Inflammatory macrophage treated with lipopolysaccharide for 4 hours (primary cell): ENCODE measurements at regions not wholly inside any gene's neighbourhood (a gene's known extent, or its start where the extent isn't known, plus 50 kb on each side); places are given as distances from the start of the nearest gene placed in this dataset.
"Not testable (repeated sequence)": the region's sequence is repeated elsewhere in the genome, so short reads cannot be mapped to it uniquely, and the experiment has no call there.

ENCODE experiments used
- DNase-seq: peaks from one replicate; pipeline ENCODE4 v3.0.0-alpha.2; 2020

GRCh38 chrX:41009850-41010846 is 75.1 kb upstream of the USP9X start:
- DNase-seq = peak; percentile 82

DNA sequence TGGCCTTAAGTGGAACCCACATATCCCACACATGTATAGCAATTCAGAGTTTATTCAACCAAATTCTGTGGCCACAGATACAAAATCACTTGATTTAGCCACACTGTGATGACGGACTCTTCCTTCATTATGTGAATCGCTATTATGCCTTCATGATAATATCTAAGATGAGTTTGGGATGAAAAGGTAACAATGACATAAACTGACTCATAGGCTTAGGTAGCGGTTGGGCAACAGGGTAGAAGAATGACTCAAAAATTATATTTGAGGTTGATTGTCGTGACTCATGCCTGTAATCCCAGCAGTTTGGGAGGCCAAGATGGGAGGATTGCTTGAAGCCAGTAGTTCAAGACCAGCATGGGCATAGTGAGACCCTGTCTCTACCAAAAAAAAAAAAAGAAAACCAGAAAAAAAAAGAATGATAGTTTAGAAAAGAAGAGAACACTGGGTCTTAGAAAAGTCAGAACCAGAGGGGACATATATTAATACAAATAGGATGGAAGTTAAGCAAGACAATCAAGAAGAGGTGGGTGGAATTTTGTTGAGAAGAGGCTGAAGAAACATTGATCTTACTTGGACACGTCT is 70.4 kb upstream of the USP9X start:
- no peak for DNase-seq

DNA sequence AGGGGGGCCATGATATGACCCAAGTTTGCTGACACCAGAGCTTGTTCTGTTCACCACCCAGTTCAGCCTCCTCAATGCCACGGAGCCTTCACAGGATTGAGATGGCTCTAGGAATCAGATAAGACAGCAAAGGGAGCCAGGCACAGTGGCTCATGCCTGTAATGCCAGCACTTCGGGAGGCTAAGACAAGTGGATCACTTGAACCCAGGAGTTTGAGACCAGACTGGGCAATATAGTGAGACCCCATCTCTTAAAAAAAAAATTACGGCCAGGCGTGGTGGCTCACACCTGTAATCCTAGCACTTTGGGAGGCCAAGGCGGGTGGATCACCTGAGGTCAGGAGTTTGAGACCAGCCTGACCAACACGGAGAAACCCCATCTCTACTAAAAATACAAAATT is 67.5 kb upstream of the USP9X start:
- DNase-seq = not testable (repeated sequence)

DNA sequence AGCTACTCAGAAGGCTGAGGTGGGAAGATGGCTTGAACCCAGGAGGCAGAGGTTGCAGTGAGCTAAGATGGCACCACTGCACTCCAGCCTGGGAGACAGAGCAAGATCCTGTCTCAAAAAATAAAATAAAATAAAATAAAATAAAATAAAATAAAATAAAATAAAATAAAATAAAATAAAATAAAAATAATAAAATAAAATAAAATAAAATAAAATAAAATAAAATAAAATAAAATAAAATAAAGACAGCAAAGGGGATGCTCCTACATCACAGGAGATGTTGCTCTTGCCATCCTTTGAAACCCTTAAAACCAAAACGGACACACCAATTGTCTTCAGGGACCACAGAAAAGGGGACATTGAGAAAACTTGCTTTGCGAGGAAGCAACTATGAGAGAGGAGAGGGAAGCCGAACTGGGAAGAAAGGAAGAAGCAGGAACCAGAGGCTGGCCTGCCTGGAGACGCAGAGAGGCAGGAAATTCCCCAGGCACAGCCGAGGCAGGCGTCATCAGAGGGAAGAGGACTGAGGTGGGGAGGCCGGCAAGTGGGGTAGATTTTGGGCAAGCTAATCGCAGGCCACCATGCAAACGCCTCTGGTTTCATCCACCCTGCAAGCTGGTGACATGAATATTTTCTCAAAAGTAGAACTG is 66.7 kb upstream of the USP9X start:
- DNase-seq = not testable (repeated sequence)

GRCh38 chrX:41019041-41019392 is 66.2 kb upstream of the USP9X start:
- no peak for DNase-seq

DNA sequence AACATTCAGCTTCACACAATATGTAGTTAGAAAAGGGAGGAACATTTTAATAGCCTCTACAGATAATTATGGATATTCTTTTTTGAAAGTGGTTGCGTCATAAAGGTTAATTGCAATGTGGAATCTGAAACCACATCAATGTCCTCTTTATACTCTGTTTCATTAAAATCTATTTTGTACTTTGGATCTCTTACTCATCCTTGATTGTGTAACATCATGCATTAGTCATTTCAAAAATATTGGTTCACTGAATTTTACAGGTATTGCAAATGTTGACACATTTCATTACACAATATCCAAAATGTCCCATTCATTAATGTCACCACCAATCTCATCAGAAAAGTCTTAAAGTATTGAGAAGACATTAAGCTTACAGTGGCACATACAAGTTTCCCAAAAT is 62.7 kb upstream of the USP9X start:
- DNase-seq = peak; percentile 44

GRCh38 chrX:41023098-41023497 is 62.1 kb upstream of the USP9X start:
- DNase-seq = no peak

DNA sequence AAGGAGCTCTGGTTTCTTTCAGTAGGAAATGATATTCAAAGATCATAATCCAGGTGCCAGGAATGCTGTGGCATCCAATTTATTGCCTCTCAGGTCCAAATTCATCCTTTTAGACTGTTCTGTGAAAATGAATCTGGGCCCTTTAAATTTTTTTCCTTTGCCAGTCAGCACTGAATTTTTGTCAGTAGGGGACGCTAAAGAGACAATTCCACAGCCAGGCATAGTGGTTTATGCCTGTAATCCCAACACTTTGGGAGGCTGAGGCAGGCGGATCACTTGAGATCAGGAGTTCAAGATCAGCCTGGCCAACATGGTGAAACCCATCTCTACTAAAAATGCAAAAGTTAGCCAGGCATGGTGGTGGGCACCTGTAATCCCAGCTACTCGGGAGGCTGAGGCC is 60.9 kb upstream of the USP9X start:
- DNase-seq = not testable (repeated sequence)

DNA sequence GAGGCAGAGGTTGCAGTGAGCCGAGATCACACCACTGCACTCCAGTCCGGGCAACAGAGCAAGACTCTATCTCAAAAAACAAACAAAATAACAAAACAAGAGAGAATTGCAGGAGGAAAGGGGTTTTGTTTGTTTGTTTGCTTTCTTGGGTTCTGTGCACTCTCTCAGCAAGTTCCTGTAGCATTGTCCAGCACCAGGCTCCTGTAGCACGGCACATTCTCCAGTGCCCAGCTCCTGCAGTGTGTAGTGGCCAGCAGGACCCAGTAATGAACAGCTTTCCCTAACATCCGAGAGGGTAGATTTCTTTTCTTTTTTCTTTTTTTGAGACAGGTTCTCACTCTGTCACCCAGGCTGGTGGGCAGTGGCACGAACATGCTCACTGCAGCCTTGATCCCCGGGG is 60.5 kb upstream of the USP9X start:
- DNase-seq = no peak

DNA sequence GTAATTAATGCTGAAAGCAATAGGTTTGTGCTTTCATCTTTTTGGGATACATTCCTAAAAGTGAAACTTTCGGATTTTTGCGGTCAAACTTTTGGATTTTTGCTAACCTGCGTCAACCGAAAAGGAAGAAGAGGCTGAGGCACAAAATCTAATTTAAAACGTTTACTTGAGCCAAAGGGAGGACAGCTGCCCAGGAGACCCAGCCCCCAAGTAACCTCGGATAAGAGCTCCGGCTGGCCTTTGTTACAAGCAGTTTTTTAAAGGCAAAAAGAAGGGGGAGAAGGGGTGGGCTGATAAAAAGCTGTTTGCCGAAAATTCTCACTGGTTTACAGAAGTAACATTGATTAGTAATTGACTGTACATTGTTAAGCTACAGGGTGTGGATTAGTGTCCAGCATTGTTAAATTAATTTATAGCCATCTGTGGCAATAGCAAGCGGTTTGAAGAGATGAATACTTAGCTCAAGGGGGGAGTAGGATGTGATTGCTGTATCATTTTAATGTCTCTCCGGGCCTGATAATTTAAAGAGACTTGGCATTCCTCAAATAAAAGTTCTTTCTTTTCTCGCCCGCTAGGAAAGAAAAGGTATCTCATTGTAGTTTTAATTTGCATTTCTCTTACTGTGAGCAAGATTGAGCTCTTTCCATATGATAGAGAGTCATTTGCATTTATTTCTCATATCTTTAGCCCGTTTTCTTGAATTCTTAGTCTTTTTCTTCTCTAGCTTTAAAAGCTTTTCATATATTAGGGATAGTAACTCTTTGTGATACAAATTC is 59.1 kb upstream of the USP9X start:
- DNase-seq = no peak

DNA sequence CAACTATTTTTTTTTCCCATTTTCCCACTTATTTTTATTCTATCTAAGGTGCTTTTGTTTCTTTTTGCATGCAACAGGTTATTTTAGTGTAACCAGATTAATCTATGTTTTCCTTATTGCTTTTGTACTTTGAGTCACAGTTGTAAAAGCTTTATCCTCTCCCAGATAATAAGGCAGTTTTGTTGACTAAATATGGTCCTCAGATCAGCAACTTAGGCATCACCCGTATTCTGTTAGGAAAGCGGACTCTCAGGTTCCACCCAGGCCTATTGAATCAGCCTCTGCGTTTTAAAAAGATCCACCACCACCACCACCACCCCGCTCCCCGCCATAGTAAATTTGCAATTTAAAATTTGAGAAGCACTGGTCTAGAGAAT is 58.6 kb upstream of the USP9X start:
- DNase-seq = no peak

GRCh38 chrX:41029332-41029731 is 55.9 kb upstream of the USP9X start:
- peak; percentile 10 for DNase-seq

GRCh38 chrX:41031256-41031967 is 53.8 kb upstream of the USP9X start:
- no peak for DNase-seq

DNA sequence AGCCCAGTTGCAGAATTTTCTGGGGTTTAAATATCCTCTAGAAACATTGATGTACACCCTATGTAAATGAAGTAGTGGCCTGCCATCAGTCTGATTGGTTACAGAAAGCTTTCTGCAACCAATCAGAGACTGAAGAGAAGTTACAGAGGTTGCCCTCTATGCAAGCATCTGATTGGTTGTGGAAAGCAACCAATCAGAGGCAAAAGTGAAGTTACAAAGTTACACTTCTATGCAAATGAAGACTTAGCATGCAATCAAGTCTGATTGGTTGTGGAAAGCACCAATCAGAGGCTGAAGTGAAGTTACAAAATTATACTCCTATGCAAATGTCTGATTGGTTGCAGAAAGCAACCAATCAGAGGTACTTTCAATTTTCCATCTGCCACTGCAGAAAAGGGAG is 51.9 kb upstream of the USP9X start:
- DNase-seq = no peak

GRCh38 chrX:41034902-41035301 is 50.3 kb upstream of the USP9X start:
- DNase-seq = not testable (repeated sequence)
